Right forelimb (tissue), 1 donor: ENCODE measurements at regions not wholly inside any gene's neighbourhood (a gene's known extent, or its start where the extent isn't known, plus 50 kb on each side); places are given as distances from the start of the nearest gene placed in this dataset.

Source experiments
- DNase-seq: peaks from one replicate; pipeline ENCODE4 v3.0.0-alpha.2; 2018

GRCh38 chr1:95437781-95438180 is 203.8 kb downstream of the RWDD3 start:
- DNase-seq: no peak

DNA sequence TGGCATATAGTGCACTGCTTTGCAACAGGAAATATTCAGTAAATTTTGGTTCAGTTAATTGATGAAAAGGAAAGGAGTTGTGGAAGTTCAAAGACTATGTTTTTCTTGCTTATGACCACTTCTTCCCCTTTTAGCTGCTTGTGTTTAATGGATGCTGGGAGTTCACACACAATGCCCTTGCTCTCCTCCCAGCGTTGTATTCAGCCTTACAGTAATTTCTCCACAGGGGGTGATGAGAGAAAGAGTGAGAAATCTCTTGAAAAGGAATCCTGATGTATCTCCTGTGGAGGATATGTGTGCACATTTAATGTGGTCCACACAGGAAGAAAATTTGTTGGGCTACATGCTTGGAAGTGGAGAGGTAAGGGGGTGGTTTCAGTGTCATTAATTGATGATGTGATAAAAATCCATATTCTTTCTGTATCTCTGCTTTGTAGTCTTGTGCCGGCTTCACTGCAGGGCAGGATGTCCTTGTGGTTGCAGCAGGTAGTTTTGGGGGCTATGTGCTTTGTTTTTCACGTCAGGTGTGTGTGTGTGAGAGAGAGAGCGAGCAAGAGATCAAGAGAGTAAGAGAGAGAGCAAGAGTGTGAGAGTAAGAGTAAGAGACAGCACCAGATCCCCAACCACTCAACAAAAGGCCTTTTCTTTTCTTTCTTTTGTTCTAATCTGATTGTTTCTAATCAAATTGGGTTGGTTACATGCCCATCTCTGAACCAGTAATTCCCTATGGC is 204.4 kb downstream of the RWDD3 start:
- DNase-seq: no peak

DNA sequence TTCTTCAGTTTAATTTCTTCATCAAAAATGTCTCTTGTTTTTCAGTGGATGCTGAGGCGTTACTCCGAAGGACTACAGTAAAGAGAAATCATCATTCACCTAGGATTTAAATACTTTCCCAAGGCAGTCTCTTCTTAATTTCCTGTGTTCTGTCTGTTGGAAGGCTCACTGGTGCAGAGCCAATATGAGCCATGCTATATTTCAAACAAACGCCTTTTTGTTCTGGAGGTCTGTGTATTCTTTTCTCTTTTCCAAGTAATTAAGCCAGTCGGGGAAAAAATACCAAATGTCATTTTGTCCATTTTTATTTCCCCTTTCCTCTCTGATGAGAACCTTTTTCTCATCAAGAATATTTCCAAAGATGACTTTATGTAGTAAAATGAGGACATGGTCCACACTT is 206.5 kb downstream of the RWDD3 start:
- DNase-seq: no peak

DNA sequence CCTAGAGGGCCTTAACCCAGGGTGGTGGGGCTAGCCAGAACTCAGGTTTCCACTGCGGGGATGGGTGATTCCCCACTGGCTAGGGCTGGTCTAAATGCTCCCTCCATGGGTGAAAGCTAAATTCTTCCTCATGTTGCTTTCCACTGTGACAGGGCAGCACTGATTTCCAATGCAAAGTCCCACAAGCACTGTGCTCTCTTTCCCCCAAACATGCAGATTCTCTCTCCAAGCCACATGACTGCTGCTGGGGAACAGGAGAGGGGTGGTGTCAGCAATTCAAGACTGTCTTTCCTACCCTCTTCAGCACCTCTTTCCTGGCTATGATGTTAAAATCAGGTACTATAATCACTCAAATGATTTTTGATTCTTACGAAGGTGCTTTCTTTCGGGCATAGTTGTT is 215.5 kb downstream of the RWDD3 start:
- no peak for DNase-seq

DNA sequence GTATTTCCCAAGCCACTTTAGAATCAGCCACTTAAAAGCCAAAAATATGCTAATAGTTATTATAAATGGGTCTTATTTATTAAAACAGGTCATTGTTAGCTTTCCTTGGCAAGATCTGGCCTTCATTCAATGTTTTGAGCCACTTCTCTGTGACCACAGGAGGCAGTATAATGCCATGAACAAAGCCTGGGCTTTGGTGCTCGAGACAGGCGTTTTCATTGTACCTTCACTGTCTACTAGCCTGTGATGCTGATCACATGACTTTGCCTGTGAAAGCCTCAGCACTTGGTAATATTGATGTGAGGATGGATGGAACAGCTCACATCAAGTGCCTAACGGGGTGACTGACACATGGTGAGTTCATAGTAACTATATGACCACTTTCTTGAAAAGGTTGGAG is 217.0 kb downstream of the RWDD3 start:
- no peak for DNase-seq

GRCh38 chr1:95451904-95452303 is 217.9 kb downstream of the RWDD3 start:
- no peak for DNase-seq

DNA sequence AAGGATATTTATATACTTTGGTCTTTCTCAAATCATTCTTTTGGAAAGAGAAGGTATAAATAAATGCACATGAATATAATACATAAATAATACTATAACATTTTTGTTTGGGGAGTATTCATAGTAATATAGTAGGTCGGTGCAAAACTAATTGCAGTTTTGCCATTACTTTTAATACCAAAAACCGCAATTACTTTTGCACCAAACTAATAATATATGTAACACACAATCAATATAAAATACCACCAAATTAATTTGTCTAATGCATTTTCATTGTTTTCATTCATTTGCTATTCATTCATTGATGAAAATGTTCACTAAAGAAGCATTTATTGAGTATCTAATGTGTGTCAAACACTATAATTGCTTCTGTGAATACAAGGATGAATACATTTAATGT is 219.0 kb downstream of the RWDD3 start:
- DNase-seq: no peak

GRCh38 chr1:95467036-95467435 is 233.0 kb downstream of the RWDD3 start:
- DNase-seq: no peak

DNA sequence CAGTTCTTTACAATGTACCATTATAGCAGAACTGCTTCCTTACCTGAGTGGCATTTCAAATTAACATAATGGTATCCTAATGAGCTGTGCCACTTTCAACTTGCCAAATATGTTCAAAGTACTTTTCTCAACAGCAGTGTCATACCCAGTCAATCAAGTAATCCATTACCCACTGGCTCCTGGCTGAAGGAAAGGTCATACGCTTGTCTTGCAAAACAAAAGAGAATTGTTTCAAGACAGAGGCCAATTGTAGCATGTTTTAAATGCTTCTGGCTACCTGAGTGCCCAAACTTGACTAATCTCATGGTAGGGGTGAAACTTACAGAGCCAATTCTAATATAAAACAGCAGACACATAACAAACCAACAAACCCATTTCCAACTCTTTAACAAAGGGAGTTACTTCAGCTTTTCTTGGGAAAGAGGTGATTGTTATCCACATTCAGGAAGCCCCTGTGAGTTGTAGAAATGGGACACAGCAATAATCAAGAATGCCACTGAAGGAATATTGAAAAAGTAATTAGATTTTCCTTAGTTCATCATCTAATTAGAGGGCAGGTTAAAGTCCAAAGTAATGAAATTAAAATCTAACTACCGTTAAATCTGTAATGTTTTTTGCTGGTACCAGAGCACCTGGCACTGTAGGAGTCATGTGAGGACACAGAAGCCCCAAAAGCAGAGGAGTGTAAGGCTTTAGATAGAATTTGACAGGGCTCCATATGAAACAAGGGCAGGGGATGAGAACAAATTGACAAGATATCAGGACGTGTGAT is 241.9 kb downstream of the RWDD3 start:
- no peak for DNase-seq

DNA sequence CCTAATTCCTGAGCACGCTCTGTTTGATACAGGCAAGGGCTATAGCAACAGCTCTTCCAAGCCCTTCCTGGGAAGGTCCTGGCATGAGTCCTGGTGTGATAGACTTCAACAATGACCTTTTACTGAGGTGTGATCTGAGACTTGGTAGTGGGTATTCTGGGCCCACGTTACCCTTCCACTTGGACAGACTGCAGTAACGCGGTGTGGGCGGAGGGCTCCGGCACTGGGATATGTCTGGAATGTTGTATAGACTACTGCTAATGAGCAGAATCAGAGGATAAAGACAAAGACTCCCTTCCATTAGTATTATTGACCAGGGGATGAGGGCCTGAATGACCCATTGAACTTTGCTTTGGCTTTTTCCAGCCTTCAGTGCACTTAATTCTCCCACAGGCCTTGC is 262.3 kb downstream of the RWDD3 start:
- DNase-seq: no peak

GRCh38 chr1:95496773-95497172 is 262.8 kb downstream of the RWDD3 start:
- DNase-seq: no peak

DNA sequence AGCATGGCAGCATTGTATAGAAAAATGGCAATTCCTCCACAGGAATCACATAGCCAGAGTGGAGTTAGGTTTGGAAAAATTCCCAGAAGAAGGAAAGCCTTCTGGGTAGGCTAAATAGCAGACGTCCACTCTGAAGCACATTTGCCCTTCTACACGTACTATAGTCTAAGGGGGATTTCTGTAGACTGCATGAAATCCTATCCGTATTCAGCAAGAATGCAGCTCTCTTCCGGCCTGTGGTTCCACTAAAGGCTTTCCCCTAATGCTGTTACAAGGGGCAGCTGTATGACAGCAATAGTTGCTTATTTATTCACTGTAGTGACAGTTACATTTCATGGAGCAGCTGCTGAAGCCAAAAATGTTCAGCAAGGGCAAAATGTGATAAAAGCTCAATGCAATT is 263.6 kb downstream of the RWDD3 start:
- DNase-seq: no peak

DNA sequence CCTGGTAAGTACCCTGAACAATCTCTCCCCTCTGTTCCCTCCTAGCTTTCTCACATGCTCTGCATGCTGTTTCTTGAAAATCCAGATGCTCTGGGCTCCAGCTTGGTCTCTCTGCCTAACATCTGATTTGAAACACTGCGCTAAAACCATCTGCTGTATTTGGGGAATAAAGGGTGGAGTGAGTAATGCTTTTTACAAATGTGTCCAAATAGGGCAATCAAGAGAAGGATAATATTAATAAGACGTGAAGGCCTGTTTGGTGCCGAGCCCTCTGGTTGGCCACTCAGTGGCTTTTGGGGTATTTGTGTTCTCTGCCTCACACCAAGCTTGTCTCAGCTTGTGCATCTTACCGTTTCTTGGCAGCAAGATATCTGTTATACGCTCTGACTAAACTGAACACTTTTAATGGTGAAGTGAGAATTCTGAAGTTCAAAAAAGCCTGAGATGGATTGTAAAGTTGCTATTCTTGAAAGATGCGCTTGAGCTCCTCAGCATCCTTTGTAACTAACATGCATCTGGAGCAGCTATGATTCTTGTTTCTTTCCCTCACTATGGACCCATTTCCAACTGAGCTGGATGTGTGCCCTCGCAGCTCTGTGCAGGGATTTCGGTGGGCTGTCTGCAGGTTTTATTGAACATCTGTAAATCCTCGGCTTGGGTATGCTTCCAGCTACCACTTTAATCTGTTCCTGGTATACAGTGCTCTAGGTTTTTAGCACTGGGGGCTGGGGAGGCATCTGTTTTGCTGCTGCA is 269.4 kb downstream of the RWDD3 start:
- DNase-seq: peak; percentile 56

GRCh38 chr1:95504321-95504720 is 270.3 kb downstream of the RWDD3 start:
- no peak for DNase-seq

GRCh38 chr1:95506736-95507414 is 272.9 kb downstream of the RWDD3 start:
- DNase-seq: no peak

DNA sequence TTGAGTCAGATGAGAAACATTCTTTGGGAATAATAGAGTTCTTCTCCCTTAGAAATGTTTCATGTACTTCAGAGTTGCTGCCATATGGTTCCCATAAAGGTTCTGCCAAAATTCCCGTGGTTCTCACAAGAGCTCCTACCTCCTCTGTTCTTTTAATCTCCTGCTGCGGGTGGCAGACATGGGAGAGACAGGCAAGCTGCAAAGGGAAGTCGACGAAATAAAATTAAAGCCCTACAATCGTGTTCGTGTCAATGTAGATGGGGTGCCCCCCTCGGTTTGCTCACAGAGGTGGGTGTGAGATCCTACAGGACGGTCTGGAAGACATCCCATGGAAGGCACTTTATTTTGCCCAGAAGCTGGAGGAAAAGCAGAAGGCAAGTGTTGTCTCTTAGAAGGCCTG is 276.0 kb downstream of the RWDD3 start:
- DNase-seq: no peak

GRCh38 chr1:95512925-95513324 is 278.9 kb downstream of the RWDD3 start:
- no peak for DNase-seq

- DNase-seq: no peak
Measured at GRCh38 chr1:95517506-95517905, 283.5 kb downstream of the RWDD3 start.

DNA sequence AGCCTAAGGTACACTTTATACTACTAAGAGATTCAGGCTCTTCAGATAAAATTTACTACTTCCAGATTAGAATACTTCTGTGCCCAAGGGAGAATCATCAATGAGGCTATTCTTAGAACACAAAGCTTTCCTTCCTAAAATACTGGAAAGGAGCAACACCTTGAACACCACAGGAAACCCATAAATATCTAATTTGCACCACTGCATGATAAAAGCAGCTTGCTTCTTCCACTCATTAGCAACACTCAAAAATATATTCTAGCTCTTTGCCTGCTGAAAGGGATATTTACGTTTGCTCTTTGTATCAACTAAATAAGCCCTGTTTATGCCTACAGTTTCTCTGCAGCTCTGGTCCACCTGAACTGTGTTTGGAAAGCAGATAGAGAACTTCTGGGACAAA is 284.3 kb downstream of the RWDD3 start:
- no peak for DNase-seq

- no peak for DNase-seq
Measured at GRCh38 chr1:95520390-95520789, 286.4 kb downstream of the RWDD3 start.

DNA sequence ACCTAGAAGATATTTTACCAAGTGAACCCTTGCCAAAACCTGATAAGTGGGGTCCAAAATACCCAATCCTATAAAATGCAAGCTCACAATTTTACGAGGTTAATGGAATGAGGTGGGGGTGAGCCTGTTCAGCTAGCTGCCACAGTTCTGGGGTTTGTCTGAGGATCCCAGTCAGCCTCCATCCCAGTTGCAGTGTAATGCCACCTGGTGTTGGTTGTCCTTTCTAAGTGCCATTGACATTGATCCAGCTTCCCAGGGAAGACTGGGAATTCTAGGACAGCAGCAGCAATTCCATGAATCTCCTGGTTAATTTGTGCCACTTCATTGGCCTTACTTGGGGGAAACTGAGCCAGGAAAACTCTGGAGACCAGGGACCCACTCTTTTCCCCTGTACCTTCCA is 298.3 kb downstream of the RWDD3 start:
- no peak for DNase-seq

DNA sequence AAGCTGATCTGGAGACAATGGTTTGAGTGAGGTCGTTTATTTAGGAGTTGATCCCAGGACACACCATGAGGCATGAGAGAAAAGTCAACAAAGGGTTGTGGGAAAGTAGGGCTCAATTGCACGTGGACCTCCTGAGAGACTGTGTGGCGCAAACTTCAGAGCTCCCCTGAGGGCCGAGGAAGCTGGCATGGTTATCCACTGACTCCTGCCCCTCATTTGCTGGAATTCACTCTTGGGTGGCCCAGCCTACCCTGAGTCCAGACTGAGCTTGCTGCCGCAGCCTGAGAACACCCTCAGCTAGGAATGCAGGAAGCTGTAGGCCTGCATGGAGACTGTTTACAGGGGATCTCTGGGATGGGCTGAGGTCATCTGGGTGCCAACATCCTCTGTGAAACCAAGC is 301.0 kb downstream of the RWDD3 start:
- DNase-seq: no peak

GRCh38 chr1:95535614-95536013 is 301.6 kb downstream of the RWDD3 start:
- DNase-seq: no peak
